ENCODE measurements at regions not wholly inside any gene's neighbourhood (a gene's known extent, or its start where the extent isn't known, plus 50 kb on each side); places are given as distances from the start of the nearest gene placed in this dataset.

- TF ChIP-seq TAF1 (IDR thresholded peaks at IDR 0.05; ENCODE audit: borderline replicate concordance, insufficient read depth, low read length) (no peak), FOXP2 (optimal IDR thresholded peaks at IDR 0.05; ENCODE audit: borderline replicate concordance, extremely low read depth, extremely low read length, insufficient read depth) (no peak), REST (IDR thresholded peaks at IDR 0.05; ENCODE audit: insufficient read depth in 1 of 2, low read depth in 2 of 2, low read length in 2 of 2) (no peak), POLR2AphosphoS5 (IDR thresholded peaks at IDR 0.05; ENCODE audit: low read depth, low read length) (no peak), SIN3A (IDR thresholded peaks at IDR 0.05; ENCODE audit: borderline replicate concordance, insufficient read depth, low read length) (no peak)
Measured at GRCh38 chr5:38712391-38712790, 133.4 kb upstream of the OSMR start.

GRCh38 chr5:38714240-38714639, 131.6 kb upstream of the OSMR start:
- TF ChIP-seq TAF1 (IDR thresholded peaks at IDR 0.05; ENCODE audit: borderline replicate concordance, insufficient read depth, low read length) (no peak), SIN3A (IDR thresholded peaks at IDR 0.05; ENCODE audit: borderline replicate concordance, insufficient read depth, low read length) (no peak), POLR2AphosphoS5 (IDR thresholded peaks at IDR 0.05; ENCODE audit: low read depth, low read length) (no peak), FOXP2 (optimal IDR thresholded peaks at IDR 0.05; ENCODE audit: borderline replicate concordance, extremely low read depth, extremely low read length, insufficient read depth) (no peak), REST (IDR thresholded peaks at IDR 0.05; ENCODE audit: insufficient read depth in 1 of 2, low read depth in 2 of 2, low read length in 2 of 2) (no peak)

- TF ChIP-seq REST (IDR thresholded peaks at IDR 0.05; ENCODE audit: insufficient read depth in 1 of 2, low read depth in 2 of 2, low read length in 2 of 2) (no peak), POLR2AphosphoS5 (IDR thresholded peaks at IDR 0.05; ENCODE audit: low read depth, low read length) (no peak), FOXP2 (optimal IDR thresholded peaks at IDR 0.05; ENCODE audit: borderline replicate concordance, extremely low read depth, extremely low read length, insufficient read depth) (no peak), SIN3A (IDR thresholded peaks at IDR 0.05; ENCODE audit: borderline replicate concordance, insufficient read depth, low read length) (no peak), TAF1 (IDR thresholded peaks at IDR 0.05; ENCODE audit: borderline replicate concordance, insufficient read depth, low read length) (no peak)
Measured at GRCh38 chr5:38714703-38715355, 131.0 kb upstream of the OSMR start.

GRCh38 chr5:38715696-38716095, 130.1 kb upstream of the OSMR start:
- TF ChIP-seq TAF1 (IDR thresholded peaks at IDR 0.05; ENCODE audit: borderline replicate concordance, insufficient read depth, low read length) (no peak), REST (IDR thresholded peaks at IDR 0.05; ENCODE audit: insufficient read depth in 1 of 2, low read depth in 2 of 2, low read length in 2 of 2) (no peak), POLR2AphosphoS5 (IDR thresholded peaks at IDR 0.05; ENCODE audit: low read depth, low read length) (no peak), SIN3A (IDR thresholded peaks at IDR 0.05; ENCODE audit: borderline replicate concordance, insufficient read depth, low read length) (no peak), FOXP2 (optimal IDR thresholded peaks at IDR 0.05; ENCODE audit: borderline replicate concordance, extremely low read depth, extremely low read length, insufficient read depth) (no peak)

All from PFSK-1 (cell line).